Cerebellar cortex (tissue), 1 donor: ENCODE measurements at regions not wholly inside any gene's neighbourhood (a gene's known extent, or its start where the extent isn't known, plus 50 kb on each side); places are given as distances from the start of the nearest gene placed in this dataset.

Experiments
- DNase-seq: peaks from one replicate; pipeline ENCODE4 v3.0.0-alpha.2; 2015; ENCODE audit warnings: low spot score

- no peak for DNase-seq
These were observed 661.5 kb upstream of the FRG1 start for GRCh38 chr4:189279188-189279587.

DNA sequence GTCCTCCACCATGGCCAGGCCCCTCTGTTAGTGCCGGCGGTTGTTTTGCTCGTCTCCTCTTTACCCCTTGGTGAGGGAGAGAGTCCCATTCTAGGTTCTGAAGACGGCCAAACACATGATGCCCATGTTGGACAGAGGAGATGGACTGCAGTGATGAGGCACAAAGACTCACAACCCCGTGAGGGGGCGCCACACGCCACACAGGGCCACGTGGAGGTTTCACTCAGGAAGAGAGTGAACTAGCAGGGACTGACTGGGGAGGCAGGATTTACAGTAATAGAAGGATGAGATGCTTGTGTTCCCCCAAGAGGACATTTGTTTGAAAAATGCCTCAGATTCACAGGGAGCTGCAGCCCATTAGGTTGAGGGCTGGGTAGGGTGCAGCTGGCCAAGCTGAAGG is 655.3 kb upstream of the FRG1 start:
- no peak for DNase-seq

DNA sequence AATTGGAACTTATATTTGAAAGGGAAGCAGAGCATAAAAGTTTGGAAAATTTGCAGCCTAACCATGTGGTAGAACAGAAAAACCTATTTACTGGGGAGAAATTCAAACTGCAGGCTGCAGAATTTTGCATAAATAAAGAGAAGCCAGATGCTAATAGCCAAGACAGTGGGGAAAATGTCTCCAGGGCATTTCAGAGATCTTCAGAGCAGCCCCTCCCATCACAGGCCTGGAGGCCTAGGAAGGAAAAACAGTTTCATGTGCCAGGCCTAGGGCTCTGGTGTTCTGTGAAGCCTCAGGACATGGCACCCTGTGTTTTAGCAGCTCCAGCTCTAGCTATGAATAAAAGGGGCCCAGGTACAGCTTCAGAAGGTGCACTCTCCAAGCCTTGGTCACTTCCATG is 648.7 kb upstream of the FRG1 start:
- no peak for DNase-seq

DNA sequence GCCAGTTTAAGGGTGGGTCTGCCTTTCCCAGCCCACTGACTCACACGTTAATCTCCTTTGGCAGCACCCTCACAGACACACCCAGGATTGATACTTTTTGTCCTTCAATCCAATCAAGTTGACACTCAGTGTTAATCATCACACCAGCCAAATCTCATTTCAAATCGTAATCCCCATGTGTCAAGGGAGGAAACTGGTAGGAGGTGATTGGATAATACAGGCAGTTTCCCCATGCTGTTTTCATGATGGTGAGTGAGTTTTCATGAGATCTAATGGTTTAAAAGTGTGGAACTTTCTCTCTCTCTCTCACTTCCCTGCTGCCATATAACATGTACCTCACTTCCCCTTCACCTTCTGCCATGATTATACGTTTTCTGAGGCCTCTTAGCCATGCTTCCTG is 647.2 kb upstream of the FRG1 start:
- DNase-seq: no peak

DNA sequence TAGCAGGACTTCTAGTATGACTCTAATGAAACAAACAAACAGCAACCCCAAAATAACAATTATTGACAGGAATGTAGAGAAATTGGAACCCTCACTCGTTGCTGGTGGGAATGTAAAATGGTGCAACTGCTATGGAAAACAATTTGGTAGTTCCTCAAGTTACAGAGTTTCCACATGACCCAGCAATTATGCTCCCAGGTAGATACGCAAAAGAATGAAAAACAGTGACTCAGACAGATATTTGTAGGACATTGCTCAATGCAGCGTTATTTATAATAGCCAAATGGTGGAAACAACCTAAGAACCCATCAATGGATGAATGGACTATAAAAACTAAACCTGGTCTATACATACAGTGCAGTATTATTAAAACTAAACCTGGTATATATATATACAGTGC is 646.1 kb upstream of the FRG1 start:
- no peak for DNase-seq

GRCh38 chr4:189299706-189300105 is 641.0 kb upstream of the FRG1 start:
- DNase-seq: no peak

DNA sequence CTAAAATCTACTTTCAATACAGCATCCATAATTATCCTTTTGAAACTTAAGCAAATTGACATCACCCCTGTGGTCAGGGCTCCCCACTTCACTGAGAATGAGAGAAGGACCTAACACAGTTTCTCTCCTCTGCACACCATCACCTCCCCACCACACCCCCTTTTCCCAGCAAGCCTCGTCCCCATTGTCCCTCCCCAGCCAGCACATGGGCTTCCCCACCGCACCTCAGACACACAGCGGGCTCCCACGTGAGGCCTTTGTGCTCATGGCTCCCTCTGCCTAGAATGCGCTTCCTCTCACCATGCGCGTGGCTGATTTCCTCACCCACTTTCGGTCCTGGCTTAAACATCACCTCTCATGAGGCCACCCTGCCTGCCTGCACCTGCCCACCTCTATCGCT is 639.0 kb upstream of the FRG1 start:
- DNase-seq: no peak

DNA sequence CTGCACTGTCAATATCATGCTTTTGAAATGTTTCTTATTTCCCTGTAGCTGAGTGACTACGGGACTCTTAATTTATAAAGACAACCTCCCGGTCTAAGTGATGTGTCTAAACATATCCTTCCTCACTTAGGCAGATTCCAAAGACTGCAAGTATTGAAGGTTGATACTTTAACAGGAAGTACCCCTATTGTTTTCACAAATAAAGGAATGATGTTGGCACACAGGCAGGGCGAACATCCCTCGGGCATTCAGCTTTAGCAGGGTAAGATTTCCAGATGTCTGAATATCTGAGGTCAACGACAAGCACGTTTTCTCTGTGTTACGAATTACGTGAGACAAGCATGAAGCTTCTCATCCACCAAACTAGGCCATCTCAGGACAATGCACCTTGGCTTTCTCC is 638.0 kb upstream of the FRG1 start:
- no peak for DNase-seq

- no peak for DNase-seq
These were observed 636.5 kb upstream of the FRG1 start for GRCh38 chr4:189304167-189304566.

DNA sequence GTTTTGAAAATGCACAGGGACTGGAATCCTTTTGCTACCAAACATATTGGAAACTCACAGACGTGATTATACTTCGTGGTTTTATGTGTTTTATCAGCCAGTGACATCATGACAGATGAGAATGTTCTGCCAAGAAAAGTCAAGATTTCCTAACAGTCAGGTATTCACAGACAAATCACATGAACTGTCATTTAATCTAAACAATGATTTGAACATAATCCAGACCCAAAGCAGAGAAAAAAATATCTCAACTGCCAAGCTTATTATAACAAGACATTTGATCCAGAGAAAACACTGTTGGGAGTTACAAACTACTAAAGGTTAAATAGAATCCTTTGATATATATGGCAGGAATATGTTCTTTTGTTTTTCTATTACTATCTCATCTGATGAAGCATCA is 635.9 kb upstream of the FRG1 start:
- DNase-seq: no peak

DNA sequence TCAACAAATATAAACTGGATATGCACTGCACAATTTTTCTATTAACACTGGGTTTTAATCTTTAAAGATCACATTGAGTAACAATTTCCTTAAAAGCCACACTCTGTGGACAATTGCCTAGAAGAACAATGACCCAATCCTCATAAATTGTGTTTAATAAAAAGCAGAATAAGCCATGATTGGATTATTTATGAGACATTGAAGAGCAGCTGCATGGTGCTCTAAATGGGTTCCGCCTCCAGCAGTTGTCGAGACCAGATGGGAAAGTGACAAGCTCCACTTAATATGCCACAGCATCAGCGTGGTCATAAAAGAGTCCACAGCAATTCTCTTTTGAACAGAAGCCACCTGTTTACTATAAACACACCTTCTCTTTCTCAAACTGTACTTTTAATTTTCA is 635.2 kb upstream of the FRG1 start:
- no peak for DNase-seq

GRCh38 chr4:189311251-189311650 is 629.4 kb upstream of the FRG1 start:
- DNase-seq: no peak

- DNase-seq: no peak
These were observed 627.6 kb upstream of the FRG1 start for GRCh38 chr4:189313064-189313463.

- no peak for DNase-seq
These were observed 626.7 kb upstream of the FRG1 start for GRCh38 chr4:189313861-189314513.

DNA sequence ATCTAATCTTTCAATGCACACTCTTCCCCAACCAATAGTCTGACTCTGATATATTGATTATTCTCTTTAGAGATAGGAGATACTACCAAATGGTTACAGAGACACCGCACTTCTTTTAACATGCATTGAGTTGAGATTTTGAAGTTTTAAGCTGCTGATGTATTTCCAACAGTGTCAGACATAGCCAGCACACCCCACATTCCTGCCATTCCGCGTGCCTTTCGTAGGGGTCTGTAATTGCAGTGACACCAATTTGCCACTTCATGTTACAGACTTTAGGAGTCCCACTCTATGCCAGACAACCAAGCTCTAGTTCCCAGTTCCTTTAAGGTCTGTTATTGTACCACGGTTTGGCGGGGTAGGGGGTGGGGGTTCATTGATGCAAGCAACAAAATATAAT is 618.2 kb upstream of the FRG1 start:
- no peak for DNase-seq

DNA sequence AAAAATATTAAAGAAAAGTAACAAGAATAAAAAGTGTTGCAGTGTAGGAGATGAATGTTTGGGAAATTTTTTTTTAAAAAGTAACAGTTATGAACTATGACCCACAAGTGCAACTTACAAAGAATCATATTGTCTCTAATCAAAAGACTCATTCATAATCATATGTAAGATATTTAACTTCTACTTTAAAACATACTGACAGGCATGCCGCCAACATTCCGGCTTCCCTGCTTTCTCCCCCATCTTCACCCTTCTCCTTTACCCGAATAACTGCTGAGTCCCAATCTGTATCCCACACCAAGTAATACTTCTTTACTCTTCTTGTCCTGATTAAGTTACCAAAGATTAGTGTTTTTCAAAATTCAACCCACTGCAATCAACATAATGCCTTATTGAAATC is 598.8 kb upstream of the FRG1 start:
- DNase-seq: no peak

DNA sequence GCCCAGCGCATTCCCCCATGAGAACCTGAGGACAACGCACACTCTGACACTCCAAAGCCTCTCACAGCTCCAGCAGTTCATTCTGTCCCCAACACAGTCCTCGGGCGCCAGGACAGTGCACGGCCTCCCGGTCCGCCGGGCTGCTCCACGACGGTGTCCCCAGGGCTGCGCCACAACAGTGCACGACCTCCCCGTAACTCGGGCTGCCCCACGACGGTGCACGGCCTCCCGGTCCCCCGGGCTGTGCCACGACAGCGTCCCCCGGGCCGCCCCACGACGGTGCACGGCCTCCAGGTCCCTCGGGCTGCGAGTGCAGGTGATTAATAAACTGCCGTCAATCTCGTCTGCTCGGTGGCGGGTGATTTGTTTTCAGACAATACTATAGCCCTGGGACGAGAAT is 585.1 kb upstream of the FRG1 start:
- DNase-seq: no peak

- DNase-seq: no peak
These were observed 578.3 kb upstream of the FRG1 start for GRCh38 chr4:189362364-189362763.

- DNase-seq: no peak
These were observed 576.6 kb upstream of the FRG1 start for GRCh38 chr4:189364032-189364449.

DNA sequence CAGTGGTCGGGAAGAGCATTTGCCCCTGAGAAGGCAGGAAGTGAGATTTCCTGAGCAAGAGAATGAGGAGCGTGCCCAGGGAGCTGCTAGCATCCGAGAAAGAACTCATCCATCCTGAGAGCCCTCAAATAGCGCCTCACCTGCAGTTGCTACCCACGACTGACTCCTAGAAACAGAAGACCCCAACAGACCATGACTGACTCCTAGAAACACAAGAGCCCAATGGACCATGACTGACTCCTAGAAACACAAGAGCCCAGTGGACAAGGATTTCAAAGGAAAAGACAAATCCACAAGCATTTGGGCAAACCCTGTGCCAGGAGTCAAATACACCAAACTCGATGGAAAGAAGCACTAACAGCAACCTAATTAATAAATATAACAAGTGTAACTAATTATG is 575.2 kb upstream of the FRG1 start:
- no peak for DNase-seq

GRCh38 chr4:189367832-189368231 is 572.8 kb upstream of the FRG1 start:
- no peak for DNase-seq

DNA sequence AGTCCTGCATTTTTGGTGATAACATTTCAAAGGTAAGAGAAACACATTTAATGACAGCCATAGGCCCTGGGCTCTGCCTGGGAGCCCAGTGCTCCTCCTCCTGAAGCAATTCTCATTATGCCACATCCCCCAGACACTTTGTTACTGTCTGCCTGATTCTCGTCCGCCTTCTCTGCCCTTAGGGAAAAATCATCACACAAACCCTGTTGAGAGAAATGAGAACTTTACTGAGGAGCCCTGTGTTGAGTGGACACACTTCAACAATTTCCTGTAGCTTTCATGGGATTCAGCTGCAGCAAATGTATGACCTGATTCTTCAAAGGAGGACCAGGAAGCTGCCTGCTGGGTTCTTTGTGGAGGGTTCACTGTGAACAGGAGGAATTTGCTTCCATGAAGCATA is 566.5 kb upstream of the FRG1 start:
- no peak for DNase-seq

GRCh38 chr4:189376901-189377300 is 563.8 kb upstream of the FRG1 start:
- DNase-seq: no peak

GRCh38 chr4:189377569-189377968 is 563.1 kb upstream of the FRG1 start:
- DNase-seq: no peak

- DNase-seq: no peak
These were observed 555.6 kb upstream of the FRG1 start for GRCh38 chr4:189385098-189385497.
